ENCODE measurements at regions not wholly inside any gene's neighbourhood (a gene's known extent, or its start where the extent isn't known, plus 50 kb on each side); places are given as distances from the start of the nearest gene placed in this dataset.

GRCh38 chr18:75548353-75548905, 120.9 kb upstream of the SMIM21 start:
- TF ChIP-seq CTCF (IDR thresholded peaks at IDR 0.05) = no peak
- no peak for TF ChIP-seq POLR2A (IDR thresholded peaks at IDR 0.05)
- TF ChIP-seq POLR2AphosphoS5 (IDR thresholded peaks at IDR 0.05) = no peak
